ENCODE measurements at regions not wholly inside any gene's neighbourhood (a gene's known extent, or its start where the extent isn't known, plus 50 kb on each side); places are given as distances from the start of the nearest gene placed in this dataset.
"Not testable (repeated sequence)": the region's sequence is repeated elsewhere in the genome, so short reads cannot be mapped to it uniquely, and the experiment has no call there.

DNA sequence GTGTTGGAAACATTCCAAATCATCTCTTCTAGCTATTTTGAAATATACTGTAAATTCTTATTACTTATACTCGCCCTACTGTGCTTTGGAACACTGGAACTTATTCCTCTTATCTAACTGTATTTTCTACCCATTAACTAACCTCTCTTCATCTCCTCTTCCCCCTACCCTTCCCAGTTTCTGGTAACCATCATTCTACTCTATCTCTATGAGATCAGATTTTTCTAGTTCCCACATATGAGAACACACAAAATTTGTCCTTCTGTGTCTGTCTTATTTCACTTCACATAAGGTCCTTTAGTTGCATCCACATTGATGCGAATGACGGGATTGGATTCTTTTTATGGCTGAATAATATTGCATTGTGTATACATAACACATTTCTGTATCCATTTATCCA, 1003.8 kb upstream of the INTU start:
- no peak for DNase-seq

DNA sequence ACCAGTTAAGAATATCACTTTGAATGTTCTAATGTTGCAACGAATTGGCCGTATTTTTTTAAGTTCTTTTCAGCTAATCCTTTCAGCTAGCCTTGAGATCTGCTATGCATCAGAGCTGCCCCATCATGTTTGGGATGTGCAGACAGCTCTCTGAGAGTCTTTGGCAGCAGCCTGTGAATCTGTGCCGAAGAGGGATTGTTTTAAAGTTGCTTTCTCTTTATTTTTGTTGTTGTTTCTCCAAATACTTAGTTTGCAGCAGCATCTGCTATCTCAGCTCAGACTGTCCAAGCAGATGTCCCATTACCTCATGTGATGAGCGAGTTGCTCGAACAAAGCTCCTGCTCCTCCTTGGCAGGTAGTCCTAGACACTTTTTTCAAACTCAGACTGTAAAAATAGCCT, 1002.5 kb upstream of the INTU start:
- DNase-seq = no peak

DNA sequence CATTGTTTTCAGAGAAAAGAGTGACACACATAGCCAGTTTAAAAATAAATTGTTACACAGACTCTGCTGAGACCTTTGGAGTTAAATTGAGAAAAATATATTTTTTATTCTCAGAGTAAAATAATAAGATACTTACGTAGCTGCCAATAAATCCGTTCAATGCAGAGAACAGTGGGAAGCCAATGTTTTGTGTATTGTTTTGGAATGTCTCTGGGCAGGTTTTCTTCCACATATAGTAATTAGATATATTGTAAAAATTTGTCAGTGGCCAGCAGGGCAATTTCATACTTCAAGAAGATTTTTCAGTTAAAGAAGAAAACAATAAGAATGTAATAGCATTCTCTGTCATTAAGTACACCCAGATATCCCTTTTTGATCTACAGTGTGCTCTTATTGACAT, 999.5 kb upstream of the INTU start:
- DNase-seq = no peak

DNA sequence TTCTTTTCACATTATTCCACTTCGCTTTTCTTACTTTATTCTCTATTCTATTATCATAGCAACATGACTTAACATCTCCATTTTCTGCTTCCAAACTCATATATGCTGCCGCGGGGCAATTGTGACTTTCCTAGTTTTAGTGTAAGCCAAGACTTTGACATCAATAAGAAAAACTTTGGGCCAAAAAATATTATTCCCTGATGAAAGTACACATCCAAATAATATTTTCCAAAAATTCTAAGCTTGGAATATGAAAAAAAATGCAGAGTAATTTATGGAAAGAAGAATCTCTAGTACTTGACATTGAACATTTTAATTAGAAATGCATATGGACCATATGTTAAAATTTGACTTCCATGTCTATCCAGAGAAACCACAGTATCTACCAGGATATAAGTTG, 995.1 kb upstream of the INTU start:
- no peak for DNase-seq

DNA sequence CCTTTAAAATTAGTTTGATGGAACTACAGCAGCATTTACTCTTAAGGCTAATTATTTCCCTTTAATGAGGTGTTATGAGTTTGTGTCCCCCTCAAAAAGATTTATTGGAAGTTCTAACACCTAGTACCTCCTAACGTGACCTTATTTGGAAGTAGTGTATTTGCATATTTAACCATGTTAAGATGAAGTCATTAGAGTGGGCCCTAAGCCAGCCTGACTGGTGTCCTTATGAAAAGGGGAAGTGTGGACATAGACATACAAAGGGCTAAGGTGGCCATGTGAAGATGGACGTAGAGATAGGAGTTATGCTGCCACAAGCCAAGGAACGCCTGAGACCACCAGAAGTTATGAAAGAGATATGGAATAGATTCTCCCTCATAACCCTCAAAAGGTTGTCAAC, 985.4 kb upstream of the INTU start:
- DNase-seq = no peak

DNA sequence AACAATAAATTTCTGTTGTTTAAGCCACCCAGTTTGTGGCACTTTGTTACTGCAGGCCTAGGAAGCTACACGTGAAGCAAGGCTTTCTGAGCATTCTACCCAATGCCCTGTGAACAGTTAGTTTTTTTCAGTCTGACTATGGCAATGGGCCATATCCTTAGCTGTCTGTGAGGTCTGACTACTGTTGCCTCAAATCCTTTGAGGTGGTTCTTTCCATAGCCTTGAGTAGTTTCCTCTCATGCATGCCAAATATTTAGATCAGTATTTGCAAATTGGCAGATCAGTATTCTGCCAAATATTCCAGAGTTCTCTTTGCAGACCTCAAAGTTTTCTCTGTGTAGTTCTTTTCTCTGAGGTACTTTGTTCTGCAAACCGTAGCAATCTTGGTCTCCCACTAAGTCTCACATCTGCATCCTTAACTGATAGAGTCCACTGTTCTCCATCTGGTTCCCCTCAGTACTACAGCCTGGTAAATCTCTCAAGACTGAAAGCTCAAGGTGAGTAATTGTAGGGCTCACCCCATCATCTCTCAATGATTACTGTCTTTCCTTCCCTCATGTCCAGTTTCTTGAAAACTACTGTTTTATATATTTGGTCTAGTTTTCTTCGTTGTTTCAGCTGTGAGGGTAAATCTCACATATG, 984.9 kb upstream of the INTU start:
- no peak for DNase-seq

DNA sequence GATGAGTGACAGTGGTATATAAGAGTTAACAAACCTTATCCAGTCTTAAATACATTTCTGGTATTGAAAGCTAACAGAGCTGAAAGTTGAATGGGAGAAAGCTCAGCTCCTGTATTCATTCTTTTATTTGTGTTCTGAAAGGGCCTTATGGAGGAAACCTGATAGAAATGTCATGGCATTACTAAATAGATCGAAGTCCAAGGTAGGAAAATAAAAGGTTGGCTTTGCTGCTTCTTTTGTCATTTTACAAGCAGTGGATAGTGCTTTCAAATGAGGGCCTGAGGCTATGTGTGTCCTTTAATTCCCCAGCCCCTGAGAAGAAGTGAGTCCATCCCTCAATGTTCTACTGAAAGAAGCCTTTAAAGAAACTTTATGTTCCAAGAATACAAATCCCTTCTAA, 974.3 kb upstream of the INTU start:
- no peak for DNase-seq

DNA sequence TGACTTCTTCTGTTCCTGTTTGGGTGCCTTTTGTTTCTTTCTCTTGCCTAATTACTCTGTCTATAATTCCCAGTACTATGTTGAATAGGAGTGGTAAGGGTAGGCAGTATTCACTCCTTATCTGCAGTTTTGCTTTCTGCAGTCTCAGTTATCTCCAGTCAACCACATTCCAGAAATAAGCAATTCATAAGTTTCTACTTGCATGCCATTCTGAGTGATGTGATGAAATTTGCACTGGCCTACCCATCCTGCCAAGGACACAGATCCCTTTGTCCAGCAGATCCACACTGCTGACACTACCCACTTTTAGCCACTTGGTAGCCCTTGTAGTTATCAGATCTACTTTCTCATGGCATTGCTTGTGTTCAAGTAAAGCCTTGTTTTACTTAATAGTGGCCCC, 971.6 kb upstream of the INTU start:
- no peak for DNase-seq

DNA sequence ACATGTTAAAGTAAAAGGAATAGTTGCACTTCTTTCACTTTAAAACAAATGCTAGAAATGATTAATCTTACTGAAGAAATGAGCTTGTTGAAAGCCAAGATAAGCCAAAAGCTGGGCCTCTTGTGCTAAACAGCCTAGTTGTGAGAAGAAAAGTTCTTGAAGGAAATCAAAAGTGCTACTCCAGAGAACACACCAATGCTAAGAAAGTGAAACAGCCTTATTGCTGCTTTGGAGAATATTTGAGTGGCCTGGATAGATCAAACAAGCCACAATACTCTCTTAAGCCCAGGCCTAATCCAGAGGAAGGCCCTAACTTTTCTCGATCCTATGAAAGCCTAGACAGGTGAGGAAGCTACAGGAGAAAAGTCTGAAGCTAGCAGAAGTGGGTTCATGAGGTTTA, 967.9 kb upstream of the INTU start:
- DNase-seq = no peak

DNA sequence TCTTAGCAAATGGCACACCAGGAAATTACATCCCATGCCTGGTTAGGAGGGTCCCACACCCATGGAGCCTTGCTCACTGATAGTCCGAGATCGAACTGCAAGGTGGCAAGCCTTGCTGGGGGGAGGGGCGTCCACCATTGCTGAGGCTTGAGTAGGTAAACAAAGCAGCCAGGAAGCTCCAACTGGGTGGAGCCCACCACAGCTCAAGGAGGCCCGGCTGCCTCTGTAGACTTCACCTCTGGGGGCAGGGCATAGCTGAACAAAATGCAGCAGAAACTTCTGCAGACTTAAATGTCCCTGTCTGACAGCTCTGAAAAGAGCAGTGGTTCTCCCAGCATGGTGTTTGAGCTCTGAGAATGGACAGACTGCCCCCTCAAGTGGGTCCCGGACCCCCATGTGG, 962.7 kb upstream of the INTU start:
- DNase-seq = not testable (repeated sequence)

DNA sequence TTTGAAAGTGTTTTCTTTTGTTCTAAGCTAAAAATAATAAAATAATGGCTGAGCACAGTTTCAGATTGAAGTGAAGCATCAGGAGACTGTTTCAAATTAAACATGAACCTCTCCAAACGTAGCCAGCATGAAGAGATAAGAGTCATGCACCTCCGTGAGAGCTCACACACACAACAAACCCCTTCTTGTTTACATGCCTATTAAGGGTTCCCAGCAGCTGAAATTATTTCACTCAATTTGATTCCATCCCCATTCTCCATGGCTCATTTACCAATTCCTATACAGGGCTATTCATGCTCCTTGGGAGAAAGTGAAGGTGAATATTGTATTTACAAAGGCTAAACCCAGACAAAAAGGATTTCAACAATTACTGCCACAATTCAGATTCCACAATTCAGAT, 954.1 kb upstream of the INTU start:
- DNase-seq = peak; percentile 12

DNA sequence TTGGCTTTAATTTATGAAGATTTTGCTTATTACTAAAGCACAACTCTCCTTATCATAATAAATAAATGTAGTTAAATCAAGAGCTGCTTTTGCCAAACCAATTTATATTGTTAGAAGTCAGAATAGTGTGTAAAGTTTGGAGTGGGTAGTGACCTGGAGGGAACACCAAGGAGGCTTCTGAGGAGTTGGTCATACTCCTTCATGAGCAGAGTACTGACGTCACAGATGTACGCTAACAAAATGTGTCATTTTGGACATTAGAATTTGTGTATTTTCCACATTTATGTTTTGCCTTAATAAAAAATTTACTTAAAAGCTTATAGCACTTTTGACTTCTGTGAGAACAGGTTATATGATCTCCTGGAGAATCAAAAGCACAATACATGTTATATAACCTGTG, 953.5 kb upstream of the INTU start:
- no peak for DNase-seq

DNA sequence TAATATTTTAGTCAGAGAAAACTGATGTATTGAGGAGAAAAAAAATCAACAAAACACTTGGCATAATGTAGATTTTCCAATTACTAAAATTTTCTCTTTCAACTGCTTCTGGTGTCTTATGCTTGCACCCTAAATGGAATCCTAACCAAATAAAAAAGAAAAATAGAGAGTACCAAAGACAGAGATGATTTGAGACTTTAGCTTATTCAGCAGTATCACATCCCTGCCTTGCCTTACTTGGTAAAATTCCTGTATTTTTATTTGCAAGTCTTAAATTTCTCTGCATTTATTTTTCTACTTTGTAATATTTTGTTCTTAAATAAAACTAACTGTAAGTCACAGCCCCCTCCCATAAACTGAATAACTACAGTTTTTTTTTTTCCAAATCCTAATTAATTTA, 950.5 kb upstream of the INTU start:
- DNase-seq = no peak

DNA sequence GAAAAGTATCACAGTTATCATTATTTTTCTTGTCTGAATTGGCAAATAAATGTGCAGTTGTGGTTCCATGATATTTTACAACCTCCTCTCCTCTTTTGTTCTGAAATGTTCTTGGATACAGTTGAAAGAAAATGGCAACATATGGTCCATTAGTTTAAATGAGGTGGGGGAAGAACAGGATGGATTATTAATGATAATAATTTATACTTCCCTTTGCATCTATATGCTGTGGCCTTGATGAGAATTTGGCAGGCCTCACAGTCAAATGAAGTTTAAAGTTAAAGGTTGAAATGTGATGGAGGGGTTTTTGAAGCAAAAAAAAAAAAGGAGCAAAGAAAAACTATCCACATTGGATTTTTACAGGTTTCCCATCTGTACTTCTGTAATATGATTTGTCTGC, 946.3 kb upstream of the INTU start:
- no peak for DNase-seq

DNA sequence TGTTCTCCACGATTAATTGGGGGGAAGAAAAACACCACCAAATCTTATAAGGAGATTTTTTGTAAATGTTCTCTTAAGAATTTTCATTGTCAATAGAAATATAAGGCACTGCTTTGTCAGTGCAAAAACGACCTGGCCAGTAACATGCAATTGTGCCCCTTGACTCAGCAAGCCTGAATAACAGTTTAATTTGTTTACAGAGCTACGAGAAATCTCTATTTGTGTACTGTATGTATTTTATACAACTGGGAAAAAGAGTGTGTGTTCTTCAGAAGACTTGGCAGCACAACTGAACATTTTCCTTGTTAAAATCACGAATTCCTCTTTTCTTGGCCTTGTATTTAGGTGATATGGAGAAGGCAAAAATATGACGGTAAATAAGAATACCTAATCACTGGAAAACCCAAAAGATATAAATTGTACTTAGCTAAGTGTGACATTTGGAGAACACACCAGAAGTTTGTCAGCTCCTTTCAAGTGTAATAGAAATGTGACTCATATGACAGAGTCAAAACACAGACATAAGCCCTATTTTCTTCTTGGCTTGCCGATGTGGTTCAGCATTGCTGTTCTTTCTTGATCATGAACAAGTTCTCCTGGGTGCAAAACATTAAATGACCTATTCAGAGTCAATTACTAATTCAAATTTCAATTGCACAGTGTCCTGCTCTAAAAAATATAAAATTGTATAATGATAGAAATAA, 945.0 kb upstream of the INTU start:
- no peak for DNase-seq

DNA sequence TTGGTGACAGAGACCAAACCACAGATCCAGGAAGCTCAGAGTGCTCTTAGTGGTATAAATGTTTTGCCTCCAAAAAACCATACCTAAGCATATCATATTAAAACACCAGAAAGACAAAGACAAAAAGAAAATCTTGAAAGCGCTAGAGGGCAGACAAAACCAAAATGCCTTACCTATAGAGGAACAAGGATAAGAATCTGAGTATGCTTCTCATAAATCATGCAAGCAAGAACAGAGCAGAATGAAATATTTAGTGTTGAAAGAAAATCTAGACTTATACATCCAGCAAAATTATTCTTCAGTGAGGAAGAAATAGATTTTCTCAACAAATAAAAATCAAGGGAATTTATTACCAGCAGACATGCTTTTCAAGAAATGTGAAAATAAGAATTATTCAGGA, 941.0 kb upstream of the INTU start:
- DNase-seq = no peak

DNA sequence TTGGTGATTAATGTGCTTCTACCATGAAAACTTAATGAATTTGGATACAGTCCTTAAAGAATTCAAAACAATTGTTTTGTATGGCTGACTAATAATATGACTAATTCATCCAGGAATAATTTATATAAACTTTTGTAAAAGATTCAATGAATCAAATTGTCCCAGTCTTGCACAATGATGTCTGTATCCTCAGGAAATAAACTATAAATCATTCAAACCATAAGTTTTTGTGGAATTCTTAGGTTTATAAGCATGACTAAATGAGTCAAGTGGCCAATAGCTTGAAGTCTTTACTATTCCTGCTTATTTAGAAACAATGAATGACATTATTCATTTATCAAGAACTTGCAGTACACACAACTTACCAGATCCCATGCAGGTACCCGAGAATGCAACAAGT, 935.0 kb upstream of the INTU start:
- DNase-seq = no peak

DNA sequence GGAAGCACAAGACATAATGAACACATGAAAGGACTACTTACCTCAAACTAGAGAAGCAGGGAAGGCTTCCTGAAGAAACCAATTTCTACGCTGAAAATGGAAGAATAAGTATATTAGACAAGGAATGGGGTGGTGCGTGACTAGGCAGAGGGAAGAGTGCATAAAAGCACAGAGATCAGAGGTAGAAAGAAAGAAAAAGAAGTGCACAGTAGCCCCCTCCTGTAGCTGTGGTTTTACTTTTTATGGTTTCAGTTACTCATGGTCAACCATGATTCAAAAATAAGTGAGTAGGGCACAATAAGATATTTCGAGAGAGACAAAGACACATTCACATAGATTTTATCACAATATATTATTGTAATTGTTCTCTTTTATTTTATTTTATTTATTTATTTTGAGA, 934.5 kb upstream of the INTU start:
- no peak for DNase-seq

DNA sequence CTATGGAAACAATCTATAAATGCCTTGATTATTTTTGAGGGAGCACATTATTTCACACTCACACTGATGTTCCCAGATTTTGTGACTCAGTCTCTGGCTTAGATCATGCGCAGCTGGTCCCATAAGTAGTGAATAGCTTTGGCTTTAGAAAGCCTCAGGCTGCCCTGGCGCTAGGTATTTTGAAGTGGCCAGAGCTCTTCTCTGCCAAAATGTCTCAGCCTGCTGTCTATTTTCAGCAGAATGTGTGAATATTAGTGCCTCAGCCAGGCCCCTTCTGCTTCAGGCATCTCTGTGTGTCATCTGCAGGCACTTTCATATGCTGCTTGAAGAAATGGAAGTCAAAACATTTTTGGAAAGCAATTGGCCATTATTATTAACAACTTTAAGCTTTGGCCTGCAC, 931.0 kb upstream of the INTU start:
- DNase-seq = no peak

DNA sequence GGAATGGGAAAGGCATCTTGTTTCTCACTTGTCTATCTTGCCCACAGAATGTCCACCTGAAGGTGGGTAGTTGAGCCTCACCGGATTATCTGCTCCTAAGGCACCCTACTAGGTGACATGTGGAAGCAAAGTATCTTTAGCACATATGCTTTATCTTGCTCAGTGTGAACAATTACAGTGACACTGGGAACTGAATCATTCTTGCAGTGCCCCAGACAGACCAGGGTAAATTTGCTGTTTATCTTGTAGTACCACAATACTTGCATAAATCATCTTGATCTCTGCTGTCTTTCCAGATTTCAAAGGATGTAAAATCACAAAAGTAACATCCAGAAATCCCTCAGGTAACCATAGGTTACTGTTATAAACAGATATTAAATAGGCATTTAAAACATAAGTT, 930.0 kb upstream of the INTU start:
- DNase-seq = no peak

DNA sequence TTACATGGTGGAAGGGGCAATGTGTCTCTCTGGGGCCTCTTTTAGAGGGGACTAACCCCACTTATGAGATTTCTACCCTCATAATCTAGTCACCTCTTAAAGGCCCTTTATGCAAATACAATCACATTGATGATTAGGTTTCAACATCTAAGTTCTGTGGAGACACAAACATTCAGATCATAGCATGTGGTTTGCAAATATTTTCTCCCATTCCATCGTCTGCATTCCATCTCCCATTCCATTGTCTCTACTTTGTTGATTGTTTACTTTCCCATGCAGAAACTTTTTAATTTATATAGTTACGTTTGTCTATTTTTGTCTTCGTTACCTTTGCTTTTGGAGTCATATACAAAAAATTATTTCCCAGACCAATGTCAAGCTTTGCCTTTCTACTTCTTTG, 927.5 kb upstream of the INTU start:
- no peak for DNase-seq

DNA sequence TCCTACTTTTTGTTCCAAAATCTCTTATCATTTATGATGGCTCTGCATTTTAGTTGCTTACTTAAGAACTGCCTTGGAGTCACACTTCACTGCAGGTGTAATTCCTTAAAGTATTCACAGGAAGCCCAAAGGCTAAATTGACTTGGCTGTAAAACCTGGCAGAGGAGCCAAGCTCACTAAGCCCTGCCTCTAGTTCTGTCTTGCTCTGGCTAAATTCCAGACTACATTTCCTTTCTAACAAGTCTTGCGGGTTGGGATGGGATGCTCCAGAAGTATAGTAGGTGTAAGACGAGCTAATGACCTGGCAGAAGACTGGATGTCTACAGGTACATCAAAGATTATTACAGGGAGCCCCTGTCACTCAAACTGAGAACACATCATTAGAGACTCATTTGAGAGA, 924.0 kb upstream of the INTU start:
- no peak for DNase-seq

DNA sequence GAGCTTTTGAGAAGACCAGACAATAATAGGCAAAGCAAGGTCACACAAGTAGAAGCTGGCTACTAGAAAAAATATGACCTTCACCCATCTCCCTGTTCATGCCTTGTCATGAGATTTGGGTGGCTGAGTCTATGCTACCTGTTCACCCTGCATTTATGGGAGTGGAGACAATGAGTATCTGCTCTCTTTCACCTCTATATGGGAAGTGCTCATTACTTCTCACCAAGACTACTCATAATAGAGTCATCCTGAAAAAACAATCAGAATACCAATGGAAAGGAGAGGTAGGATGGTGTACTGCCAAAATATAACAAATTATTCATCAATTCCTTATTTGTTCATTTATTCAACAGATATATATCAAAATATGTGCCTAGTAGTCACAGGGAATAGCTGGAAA, 921.8 kb upstream of the INTU start:
- DNase-seq = no peak

DNA sequence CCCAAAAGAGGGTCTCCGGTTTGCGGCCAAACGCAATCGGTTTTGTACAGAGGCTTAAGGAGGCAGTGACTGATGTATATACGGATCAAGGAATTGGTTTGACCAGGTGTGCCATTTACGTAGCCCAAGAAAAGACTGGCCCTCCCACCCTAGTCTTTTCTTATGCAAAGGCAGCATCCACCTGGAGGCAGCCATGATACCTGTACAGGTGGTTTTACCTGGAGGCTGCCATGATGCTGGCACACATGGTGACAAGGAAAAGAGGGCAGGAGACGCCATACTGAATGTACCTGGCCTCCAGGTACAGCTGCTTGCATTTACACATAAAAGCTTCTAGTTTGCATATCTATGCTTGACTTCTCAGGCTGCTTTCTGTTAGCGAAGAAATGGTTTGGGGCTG, 917.7 kb upstream of the INTU start:
- no peak for DNase-seq

DNA sequence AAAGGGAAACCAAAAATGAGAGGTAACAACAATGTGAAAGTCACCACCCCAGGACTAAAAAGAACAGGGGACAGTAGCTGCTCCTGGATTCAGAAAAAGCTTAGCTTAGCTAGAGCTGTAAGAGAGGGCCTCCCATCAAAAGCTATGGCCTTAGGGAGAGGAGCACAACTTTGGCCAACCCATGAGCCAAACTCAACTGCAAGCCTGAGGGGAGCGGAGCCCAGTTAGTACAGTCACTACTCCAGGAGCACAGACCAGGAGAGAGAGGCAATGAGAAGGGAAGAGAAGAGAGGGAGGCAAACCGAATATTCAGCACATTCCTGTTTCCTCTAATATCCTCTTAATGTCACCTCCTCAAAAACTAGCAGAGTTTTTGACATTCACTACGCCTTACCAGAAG, 917.1 kb upstream of the INTU start:
- no peak for DNase-seq

Data from NCI-H1694 treated with DMSO at 0.1 percent for 48 hours (cell line).